Lower leg skin (tissue), 3 donors: ENCODE measurements at regions not wholly inside any gene's neighbourhood (a gene's known extent, or its start where the extent isn't known, plus 50 kb on each side); places are given as distances from the start of the nearest gene placed in this dataset.
"Not testable (repeated sequence)": the region's sequence is repeated elsewhere in the genome, so short reads cannot be mapped to it uniquely, and the experiment has no call there.

Experiments used
- POLR2A ChIP-seq, 2 donors: fragments of 450-650 bp; IDR thresholded peaks; one replicate each; pipeline ENCODE4 v1.6.1; 2016 to 2017; ENCODE audit warnings: antibody characterized with exemption in 2 of 2, mild to moderate bottlenecking in 1 of 2, moderate library complexity in 1 of 2
- TF ChIP-seq, protein P1 (sequence below), 3 donors: fragments of 450-650 bp; IDR thresholded peaks; one replicate each; pipeline ENCODE4 v1.5.1; 2016; ENCODE audit warnings: antibody characterized with exemption in 3 of 3, mild to moderate bottlenecking in 3 of 3, moderate library complexity in 2 of 3

- not testable (repeated sequence) for TF ChIP-seq POLR2A (IDR thresholded peaks at IDR 0.05)
- TF ChIP-seq, protein P1, sequence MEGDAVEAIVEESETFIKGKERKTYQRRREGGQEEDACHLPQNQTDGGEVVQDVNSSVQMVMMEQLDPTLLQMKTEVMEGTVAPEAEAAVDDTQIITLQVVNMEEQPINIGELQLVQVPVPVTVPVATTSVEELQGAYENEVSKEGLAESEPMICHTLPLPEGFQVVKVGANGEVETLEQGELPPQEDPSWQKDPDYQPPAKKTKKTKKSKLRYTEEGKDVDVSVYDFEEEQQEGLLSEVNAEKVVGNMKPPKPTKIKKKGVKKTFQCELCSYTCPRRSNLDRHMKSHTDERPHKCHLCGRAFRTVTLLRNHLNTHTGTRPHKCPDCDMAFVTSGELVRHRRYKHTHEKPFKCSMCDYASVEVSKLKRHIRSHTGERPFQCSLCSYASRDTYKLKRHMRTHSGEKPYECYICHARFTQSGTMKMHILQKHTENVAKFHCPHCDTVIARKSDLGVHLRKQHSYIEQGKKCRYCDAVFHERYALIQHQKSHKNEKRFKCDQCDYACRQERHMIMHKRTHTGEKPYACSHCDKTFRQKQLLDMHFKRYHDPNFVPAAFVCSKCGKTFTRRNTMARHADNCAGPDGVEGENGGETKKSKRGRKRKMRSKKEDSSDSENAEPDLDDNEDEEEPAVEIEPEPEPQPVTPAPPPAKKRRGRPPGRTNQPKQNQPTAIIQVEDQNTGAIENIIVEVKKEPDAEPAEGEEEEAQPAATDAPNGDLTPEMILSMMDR (IDR thresholded peaks at IDR 0.05) = not testable (repeated sequence)
Measured at GRCh38 chr6:94856999-94857398, 720.3 kb upstream of the MANEA start.
